ENCODE measurements at regions not wholly inside any gene's neighbourhood (a gene's known extent, or its start where the extent isn't known, plus 50 kb on each side); places are given as distances from the start of the nearest gene placed in this dataset.
"Not testable (repeated sequence)": the region's sequence is repeated elsewhere in the genome, so short reads cannot be mapped to it uniquely, and the experiment has no call there.

DNA sequence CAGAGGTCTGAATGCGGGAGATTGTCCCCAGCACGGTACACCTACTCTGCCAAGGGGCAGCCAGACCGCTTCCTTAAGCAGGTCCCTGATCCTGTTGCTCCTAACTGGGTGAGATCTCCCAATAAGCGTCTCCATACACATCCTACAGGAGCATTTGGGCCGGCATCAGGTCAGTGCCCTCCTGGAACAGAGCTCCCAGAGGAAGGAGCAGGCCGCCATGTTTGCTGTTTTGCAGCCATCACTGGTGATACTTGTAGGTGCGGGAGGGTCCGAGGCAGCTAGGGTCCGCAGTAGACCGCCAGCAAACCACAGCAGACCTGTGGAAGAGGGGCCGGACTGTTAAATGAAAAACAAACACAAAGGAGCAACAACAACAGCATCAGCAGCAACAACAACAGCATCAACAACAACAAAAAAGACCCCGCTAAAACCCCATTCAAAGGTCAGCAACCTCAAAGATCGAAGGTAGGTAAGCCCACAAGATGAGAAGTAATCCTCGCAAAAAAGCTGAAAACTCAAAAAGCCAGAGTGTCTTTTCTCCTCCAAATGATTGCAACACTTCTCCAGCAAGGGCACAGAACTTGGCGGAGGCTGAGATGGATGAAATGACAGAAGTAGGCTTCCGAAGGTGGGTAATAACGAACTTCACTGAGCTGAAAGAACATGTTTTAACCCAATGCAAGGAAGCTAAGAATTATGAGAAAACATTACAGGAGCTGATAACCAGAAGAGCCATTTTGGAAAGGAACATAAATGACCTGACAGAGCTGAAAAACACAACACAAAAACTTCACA lies 79.0 kb upstream of the CDH7 start:
- TF ChIP-seq POLR2A (IDR thresholded peaks at IDR 0.05; ENCODE audit: low read length) (no peak), GATA1 (IDR thresholded peaks at IDR 0.05; ENCODE audit: low read depth, low read length) (no peak)
- DNase-seq, result no peak

GRCh38 chr18:65670145-65670544 lies 80.7 kb upstream of the CDH7 start:
- DNase-seq, result not testable (repeated sequence)

DNA sequence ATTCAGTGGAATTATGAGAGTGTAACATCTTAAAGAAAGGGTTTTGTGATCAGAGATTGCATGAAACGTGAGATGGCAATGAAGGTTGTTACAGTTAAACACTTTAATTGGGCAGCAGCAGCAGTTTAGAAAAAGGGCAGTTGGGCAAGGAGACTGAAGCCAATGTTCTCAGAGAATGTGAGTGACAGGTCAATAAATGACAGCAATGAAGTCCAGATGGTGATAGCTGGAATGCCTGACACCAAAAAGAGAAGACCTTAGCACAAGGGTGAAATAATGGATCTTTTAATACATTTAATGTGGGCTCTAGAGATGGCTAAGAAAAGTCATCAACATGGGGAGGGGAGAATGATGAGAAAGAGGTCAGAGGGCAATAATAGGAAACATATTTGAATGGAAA lies 89.4 kb upstream of the CDH7 start:
- no peak for DNase-seq
- TF ChIP-seq GATA1 (IDR thresholded peaks at IDR 0.05; ENCODE audit: low read depth, low read length), result no peak

DNA sequence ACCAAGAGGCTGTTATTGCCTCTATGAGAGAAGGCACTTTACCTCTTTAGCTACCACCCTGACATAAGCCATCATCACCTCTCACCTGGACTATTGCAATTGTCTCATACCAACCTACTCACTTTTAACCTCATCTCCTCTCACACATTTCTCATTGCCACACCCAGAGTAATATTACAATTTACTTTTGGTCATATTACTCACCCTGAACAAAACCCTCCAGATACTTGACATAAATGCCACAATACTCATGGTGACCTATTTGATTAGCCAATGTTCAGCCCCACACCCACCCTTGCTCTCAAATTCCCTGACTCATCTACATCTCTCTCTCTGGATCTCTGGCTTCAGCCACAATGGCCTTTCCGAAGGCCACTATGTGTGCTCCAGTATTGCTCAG lies 90.9 kb upstream of the CDH7 start:
- no peak for DNase-seq
- no peak for TF ChIP-seq POLR2A (IDR thresholded peaks at IDR 0.05; ENCODE audit: low read length)
- TF ChIP-seq GATA1 (IDR thresholded peaks at IDR 0.05; ENCODE audit: low read depth, low read length), result no peak

DNA sequence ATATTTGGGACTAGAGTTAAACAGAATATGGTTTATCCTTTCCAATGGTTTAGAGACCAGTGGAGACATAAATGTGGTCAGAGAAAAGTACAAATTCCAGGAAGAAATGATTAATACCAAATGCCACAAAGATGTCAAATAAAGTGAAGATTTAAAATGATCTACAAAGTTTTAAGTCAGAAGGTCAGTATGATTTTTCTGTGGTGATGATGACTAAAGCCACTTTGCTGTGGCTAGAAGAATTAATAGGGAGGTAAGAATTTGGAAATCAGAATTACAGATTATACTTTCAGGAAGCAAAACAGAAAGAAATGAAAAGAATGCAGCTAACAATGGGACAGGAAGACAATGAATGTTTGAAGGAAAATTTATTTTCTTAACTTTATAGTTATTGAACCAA lies 91.5 kb upstream of the CDH7 start:
- TF ChIP-seq POLR2A (IDR thresholded peaks at IDR 0.05; ENCODE audit: low read length) (no peak), GATA1 (IDR thresholded peaks at IDR 0.05; ENCODE audit: low read depth, low read length) (no peak)
- DNase-seq, result no peak

GRCh38 chr18:65651192-65651591 lies 99.6 kb upstream of the CDH7 start:
- no peak for TF ChIP-seq POLR2A (IDR thresholded peaks at IDR 0.05; ENCODE audit: low read length)
- TF ChIP-seq GATA1 (IDR thresholded peaks at IDR 0.05; ENCODE audit: low read depth, low read length), result no peak

GRCh38 chr18:65632236-65632635 lies 118.6 kb upstream of the CDH7 start:
- no peak for TF ChIP-seq GATA1 (IDR thresholded peaks at IDR 0.05; ENCODE audit: low read depth, low read length)
- TF ChIP-seq POLR2A (IDR thresholded peaks at IDR 0.05; ENCODE audit: low read length), result no peak
- DNase-seq, result no peak

More at GRCh38 chr18:65651192-65651591, 99.6 kb upstream of the CDH7 start:
- DNase-seq, result no peak

DNA sequence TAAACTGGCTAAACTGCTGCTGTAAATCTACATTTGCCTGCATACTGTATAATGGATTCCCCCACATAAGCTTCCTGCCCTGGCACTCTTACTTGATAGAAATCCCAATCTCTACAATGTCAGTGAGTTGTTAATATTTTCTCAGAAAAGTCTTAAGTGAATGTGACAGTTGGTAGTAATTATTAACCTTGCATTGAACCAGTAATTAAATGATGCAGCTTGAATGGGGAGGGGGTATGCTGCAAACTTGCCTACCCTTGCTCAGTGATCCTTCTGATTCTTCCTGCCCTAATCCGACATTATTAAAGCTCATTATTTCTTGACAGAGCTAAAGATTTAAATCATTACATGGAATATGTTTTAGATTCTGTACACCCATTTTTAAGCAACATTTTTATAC lies 119.0 kb upstream of the CDH7 start:
- DNase-seq, result no peak
- TF ChIP-seq GATA1 (IDR thresholded peaks at IDR 0.05; ENCODE audit: low read depth, low read length), result no peak

DNA sequence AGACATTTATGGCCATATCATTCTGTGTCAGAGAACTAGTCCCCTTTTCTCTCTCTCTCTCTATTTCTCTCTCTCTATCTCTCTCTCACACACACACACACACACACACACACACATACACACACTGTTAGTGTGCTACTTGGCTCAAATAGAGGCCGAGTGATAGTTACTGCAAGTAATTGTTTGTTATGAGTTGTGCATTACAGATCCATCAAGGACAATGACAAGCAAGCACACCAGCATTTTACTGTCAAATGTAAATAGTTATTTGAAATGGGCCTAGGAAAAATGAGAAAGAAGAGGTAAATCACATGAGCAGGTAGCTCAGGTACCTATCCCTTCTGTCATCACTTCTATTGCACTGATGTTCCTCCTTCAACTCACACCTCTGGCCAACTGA lies 122.4 kb upstream of the CDH7 start:
- TF ChIP-seq GATA1 (IDR thresholded peaks at IDR 0.05; ENCODE audit: low read depth, low read length) (no peak), POLR2A (IDR thresholded peaks at IDR 0.05; ENCODE audit: low read length) (no peak)
- DNase-seq, result no peak

DNA sequence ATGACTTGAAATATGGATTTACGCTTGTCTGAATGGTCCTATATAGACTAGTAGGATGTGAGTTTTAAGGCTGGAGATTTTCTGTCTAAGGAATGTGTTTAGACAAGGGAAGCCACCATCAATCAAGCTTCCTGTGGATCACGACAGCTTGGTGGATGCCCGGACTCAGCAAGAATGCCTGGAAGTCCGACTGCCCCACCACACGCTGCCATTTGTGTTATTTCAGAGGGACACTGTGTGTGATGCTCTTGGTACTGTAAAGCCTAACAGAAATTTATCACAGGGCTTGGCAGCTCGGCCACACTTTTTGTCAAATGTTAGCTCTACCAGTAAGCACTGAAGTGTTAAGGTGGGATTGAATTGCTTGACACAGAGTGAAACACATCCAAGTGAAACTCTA lies 127.1 kb upstream of the CDH7 start:
- TF ChIP-seq POLR2A (IDR thresholded peaks at IDR 0.05; ENCODE audit: low read length) (no peak), GATA1 (IDR thresholded peaks at IDR 0.05; ENCODE audit: low read depth, low read length) (no peak)

GRCh38 chr18:65622436-65622835 lies 128.4 kb upstream of the CDH7 start:
- TF ChIP-seq GATA1 (IDR thresholded peaks at IDR 0.05; ENCODE audit: low read depth, low read length) (no peak), POLR2A (IDR thresholded peaks at IDR 0.05; ENCODE audit: low read length) (no peak)
- DNase-seq, result no peak

More for the DNA sequence above, 127.1 kb upstream of the CDH7 start:
- DNase-seq, result no peak

DNA sequence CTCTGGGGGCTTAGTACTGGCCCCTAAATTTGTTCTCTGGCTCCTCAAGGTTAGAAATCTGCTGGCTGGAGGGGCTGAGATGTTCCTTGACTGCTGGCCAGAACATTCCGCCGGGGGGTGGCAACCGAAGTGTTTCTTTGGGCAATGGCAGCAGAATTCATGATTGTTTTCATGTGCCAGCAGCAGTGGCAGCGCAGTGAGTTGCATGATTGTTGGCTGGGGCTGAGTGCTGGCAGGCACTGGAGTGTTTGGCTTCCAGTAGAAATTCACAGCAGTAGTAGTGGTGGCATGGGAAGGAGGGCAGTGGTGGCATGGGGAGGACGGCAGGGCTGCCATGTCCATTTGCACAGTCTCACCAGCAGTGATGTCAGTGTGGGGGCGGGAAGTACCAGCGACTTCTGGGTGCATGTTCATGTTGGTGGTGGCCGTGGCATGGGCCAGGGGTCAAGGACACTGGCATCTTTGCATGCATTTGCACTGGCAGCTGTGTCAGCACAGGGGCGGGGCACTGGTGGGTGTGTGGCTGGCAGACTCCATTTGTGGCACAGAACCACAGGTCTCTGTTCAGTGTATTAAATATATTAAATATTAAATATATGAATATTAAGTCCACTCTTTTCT lies 130.6 kb upstream of the CDH7 start:
- TF ChIP-seq POLR2A (IDR thresholded peaks at IDR 0.05; ENCODE audit: low read length) (no peak), GATA1 (IDR thresholded peaks at IDR 0.05; ENCODE audit: low read depth, low read length) (no peak)
- DNase-seq, result no peak

DNA sequence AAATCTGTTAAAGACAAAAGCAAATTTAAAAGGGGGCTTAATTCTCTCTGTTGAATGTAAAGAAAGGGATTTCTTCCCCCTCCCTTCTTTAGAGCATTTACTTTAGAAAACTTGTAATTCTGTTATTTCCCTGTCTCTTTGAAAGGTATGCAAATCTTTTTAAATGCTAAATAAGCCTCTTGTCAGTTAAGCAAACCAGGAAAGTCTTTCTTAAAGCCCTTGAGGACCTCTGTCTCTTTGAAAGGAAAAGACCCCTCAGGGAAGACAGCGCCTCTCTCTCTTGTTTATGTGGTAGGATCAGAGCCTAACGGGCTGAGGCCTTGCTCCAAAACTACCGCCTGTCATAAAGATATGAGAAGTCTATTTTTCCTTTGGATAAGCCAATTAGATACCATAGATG lies 139.9 kb upstream of the CDH7 start:
- DNase-seq, result no peak
- TF ChIP-seq POLR2A (IDR thresholded peaks at IDR 0.05; ENCODE audit: low read length) (no peak), GATA1 (IDR thresholded peaks at IDR 0.05; ENCODE audit: low read depth, low read length) (no peak)

DNA sequence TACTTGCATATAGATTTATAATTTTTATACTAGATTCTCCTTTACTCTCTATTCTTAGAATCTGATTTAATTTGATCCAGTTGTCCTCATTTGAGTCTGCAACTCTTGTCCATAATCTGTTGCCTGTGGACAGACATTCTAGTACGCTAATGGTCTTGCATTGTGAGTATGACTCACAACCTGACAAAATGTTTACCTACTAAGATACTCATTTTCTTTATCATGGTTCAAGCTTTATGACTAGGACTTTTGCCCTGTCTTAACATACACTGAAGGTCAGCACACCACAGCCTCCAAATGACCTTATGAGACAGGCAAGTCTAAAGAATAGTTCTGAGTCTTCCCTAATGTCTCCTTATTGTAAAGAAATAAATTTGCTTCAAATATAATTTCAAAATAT lies 142.3 kb upstream of the CDH7 start:
- no peak for TF ChIP-seq GATA1 (IDR thresholded peaks at IDR 0.05; ENCODE audit: low read depth, low read length)
- TF ChIP-seq POLR2A (IDR thresholded peaks at IDR 0.05; ENCODE audit: low read length), result no peak
- no peak for DNase-seq

GRCh38 chr18:65607161-65607560 lies 143.7 kb upstream of the CDH7 start:
- DNase-seq, result no peak
- TF ChIP-seq GATA1 (IDR thresholded peaks at IDR 0.05; ENCODE audit: low read depth, low read length), result no peak
- TF ChIP-seq POLR2A (IDR thresholded peaks at IDR 0.05; ENCODE audit: low read length), result no peak
